T1000 (cell line): ENCODE measurements at regions not wholly inside any gene's neighbourhood (a gene's known extent, or its start where the extent isn't known, plus 50 kb on each side); places are given as distances from the start of the nearest gene placed in this dataset.

Experiments used
- DNase-seq: peaks from one replicate; lab custom pipeline; 2025; ENCODE audit warnings: mixed read lengths; lab: John Stamatoyannopoulos, UW

DNA sequence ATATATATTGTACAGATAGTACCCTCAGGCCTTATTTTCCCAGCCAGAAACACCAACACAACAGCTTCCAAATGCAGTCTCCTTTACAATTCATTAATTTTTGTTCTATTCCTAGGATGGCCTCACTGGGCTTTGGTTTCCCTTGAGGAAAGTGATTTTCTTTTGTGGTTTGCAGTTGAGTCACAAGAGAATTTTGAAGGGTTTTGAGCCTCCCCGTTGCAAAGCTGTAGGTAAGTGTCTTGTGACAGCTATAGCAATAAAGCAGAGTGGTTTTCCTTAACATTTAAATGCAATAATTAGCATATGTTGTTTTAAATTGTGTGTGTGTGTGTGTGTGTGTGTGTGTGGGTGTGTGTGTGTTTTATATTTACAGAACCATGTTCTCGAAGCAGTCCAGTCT lies 54.1 kb upstream of the WDR17 start:
- DNase-seq = no peak

GRCh38 chr4:176013476-176014247 lies 52.0 kb upstream of the WDR17 start:
- DNase-seq = no peak

DNA sequence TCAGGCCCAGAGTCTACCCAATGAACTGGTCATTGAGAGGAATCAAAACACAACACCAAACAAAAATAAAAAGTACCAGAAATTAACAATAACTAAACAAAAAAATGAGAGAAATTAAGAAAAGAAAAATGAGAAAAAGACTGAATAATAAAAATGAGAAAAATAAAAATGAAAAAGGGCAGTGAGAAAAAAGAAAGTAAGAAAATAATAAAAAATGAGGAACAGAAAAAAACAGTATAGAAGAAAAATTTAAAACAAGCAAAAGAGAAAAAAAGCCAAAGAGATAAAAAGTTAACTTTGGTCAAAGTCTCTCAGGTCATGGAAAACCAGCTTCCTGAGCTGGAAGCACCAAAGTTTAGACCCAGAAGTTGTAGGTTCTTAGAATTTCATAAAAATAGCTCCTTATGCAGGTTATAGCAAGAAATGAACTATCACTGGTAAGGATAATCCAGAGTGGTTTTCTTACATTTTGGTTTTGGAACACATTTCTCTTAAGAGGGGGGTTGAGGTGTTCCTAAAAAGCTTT lies 51.0 kb upstream of the WDR17 start:
- no peak for DNase-seq
